HG02884 (cell line): ENCODE measurements at regions not wholly inside any gene's neighbourhood (a gene's known extent, or its start where the extent isn't known, plus 50 kb on each side); places are given as distances from the start of the nearest gene placed in this dataset.

Experiments
- ATAC-seq: cut with Tn5 transposase; IDR thresholded peaks from one replicate; pipeline ENCODE4 v1.9.1; 2021; ENCODE audit warnings: mild to moderate bottlenecking, moderate library complexity; ENCODE audit not compliant: unreplicated experiment

GRCh38 chr2:88832311-88832991, 141.0 kb downstream of the RPIA start:
- peak; percentile 34 for ATAC-seq

- no peak for ATAC-seq
These were observed 141.5 kb downstream of the RPIA start for GRCh38 chr2:88832992-88833389.

- ATAC-seq, result no peak
These were observed 142.9 kb downstream of the RPIA start for GRCh38 chr2:88834376-88834775.

- no peak for ATAC-seq
These were observed 143.4 kb downstream of the RPIA start for GRCh38 chr2:88834866-88835265.

GRCh38 chr2:88835726-88836125, 144.3 kb downstream of the RPIA start:
- no peak for ATAC-seq

- ATAC-seq, result no peak
These were observed 144.9 kb downstream of the RPIA start for GRCh38 chr2:88836351-88836750.

- ATAC-seq, result no peak
These were observed 146.2 kb downstream of the RPIA start for GRCh38 chr2:88837511-88838160.

GRCh38 chr2:88838165-88838635, 146.7 kb downstream of the RPIA start:
- peak; percentile 78 for ATAC-seq

- no peak for ATAC-seq
These were observed 149.9 kb downstream of the RPIA start for GRCh38 chr2:88841224-88841929.

GRCh38 chr2:88842656-88843460, 151.4 kb downstream of the RPIA start:
- no peak for ATAC-seq

- ATAC-seq, result no peak
These were observed 152.2 kb downstream of the RPIA start for GRCh38 chr2:88843651-88844050.

GRCh38 chr2:88844960-88845359, 153.5 kb downstream of the RPIA start:
- ATAC-seq, result no peak

- peak; percentile 86 for ATAC-seq
These were observed 154.5 kb downstream of the RPIA start for GRCh38 chr2:88845772-88846661.

- ATAC-seq, result no peak
These were observed 161.4 kb downstream of the RPIA start for GRCh38 chr2:88852753-88853402.

- ATAC-seq, result no peak
These were observed 161.9 kb downstream of the RPIA start for GRCh38 chr2:88853403-88853790.

GRCh38 chr2:88854528-88854927, 163.1 kb downstream of the RPIA start:
- ATAC-seq, result no peak

GRCh38 chr2:88855620-88856408, 164.3 kb downstream of the RPIA start:
- ATAC-seq, result peak; percentile 37

- ATAC-seq, result peak; percentile 3
These were observed 165.1 kb downstream of the RPIA start for GRCh38 chr2:88856409-88857135.
